Lower leg skin (tissue), 3 donors: ENCODE measurements at regions not wholly inside any gene's neighbourhood (a gene's known extent, or its start where the extent isn't known, plus 50 kb on each side); places are given as distances from the start of the nearest gene placed in this dataset.

Experiments
- POLR2A ChIP-seq, 2 donors: fragments of 450-650 bp; IDR thresholded peaks; one replicate each; pipeline ENCODE4 v1.6.1; 2016 to 2017; ENCODE audit warnings: antibody characterized with exemption in 2 of 2, mild to moderate bottlenecking in 1 of 2, moderate library complexity in 1 of 2
- TF ChIP-seq, protein P1 (sequence below), 3 donors: fragments of 450-650 bp; IDR thresholded peaks; one replicate each; pipeline ENCODE4 v1.5.1; 2016; ENCODE audit warnings: antibody characterized with exemption in 3 of 3, mild to moderate bottlenecking in 3 of 3, moderate library complexity in 2 of 3

DNA sequence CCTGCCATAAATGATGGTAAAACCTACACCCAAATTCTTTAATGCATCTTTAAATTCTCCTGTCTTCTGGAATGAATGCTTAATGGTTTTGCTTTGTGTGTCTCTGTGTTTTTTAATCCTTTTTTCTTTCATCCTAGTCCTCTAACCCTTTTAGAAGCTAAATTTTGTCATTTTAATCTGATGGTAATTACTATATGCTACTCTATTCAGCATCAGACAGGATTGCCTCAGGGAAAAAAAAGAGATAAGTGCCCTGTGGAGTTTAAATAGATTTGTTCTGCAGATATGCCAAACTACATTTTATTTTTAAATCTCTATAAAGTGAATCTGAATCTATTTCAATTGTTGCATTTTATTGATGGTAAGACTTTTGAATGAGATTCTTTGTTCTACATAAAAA is 966.8 kb downstream of the NSUN3 start:
- TF ChIP-seq, protein P1, sequence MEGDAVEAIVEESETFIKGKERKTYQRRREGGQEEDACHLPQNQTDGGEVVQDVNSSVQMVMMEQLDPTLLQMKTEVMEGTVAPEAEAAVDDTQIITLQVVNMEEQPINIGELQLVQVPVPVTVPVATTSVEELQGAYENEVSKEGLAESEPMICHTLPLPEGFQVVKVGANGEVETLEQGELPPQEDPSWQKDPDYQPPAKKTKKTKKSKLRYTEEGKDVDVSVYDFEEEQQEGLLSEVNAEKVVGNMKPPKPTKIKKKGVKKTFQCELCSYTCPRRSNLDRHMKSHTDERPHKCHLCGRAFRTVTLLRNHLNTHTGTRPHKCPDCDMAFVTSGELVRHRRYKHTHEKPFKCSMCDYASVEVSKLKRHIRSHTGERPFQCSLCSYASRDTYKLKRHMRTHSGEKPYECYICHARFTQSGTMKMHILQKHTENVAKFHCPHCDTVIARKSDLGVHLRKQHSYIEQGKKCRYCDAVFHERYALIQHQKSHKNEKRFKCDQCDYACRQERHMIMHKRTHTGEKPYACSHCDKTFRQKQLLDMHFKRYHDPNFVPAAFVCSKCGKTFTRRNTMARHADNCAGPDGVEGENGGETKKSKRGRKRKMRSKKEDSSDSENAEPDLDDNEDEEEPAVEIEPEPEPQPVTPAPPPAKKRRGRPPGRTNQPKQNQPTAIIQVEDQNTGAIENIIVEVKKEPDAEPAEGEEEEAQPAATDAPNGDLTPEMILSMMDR (IDR thresholded peaks at IDR 0.05): no peak
- TF ChIP-seq POLR2A (IDR thresholded peaks at IDR 0.05): no peak
